ENCODE measurements at regions not wholly inside any gene's neighbourhood (a gene's known extent, or its start where the extent isn't known, plus 50 kb on each side); places are given as distances from the start of the nearest gene placed in this dataset.

DNA sequence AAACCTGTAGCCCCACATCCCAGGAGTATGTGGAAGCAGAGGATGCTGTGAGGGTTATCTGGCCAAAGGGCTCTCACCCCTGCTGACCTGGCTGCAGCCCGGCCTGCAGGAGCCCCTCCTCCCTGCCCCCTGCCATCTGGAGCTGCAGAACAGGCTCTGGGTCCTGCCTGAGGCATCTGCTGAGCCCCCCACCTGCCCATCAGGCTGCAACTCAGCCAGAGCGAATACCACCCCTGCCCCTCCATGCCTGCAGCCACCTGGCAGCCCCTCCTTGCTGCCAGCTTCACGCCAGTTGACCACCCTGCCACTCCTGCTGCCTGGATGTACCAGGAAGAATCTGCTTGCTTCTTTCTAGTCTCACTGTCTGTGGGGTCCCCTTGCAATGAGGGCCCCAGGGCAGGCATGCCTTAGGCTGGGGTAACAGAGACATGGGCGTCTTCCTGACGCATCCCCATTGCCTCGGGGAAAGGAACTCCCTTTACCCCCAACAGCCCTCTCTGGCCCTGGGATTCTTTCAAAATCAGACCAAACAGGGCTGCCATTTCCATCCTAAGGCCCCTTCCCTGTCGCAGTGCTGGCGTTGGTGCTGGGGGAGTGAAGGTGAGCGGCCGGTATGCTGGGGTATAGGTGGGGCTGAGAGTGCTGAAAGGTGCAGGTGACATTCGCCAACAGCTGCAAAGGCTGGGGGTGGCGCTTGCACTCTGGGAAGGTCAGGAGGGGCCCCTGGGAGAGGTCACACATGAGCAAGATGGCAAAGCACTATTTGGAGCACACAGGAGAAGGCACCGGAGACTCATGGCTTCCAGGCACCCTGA lies 1334.6 kb downstream of the TBC1D22A start:
- TF ChIP-seq, protein P1, sequence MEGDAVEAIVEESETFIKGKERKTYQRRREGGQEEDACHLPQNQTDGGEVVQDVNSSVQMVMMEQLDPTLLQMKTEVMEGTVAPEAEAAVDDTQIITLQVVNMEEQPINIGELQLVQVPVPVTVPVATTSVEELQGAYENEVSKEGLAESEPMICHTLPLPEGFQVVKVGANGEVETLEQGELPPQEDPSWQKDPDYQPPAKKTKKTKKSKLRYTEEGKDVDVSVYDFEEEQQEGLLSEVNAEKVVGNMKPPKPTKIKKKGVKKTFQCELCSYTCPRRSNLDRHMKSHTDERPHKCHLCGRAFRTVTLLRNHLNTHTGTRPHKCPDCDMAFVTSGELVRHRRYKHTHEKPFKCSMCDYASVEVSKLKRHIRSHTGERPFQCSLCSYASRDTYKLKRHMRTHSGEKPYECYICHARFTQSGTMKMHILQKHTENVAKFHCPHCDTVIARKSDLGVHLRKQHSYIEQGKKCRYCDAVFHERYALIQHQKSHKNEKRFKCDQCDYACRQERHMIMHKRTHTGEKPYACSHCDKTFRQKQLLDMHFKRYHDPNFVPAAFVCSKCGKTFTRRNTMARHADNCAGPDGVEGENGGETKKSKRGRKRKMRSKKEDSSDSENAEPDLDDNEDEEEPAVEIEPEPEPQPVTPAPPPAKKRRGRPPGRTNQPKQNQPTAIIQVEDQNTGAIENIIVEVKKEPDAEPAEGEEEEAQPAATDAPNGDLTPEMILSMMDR (IDR thresholded peaks at IDR 0.05), result no peak
- ATAC-seq (ENCODE audit: low FRiP score), result no peak
- no peak for DNase-seq (ENCODE audit: low spot score)

DNA sequence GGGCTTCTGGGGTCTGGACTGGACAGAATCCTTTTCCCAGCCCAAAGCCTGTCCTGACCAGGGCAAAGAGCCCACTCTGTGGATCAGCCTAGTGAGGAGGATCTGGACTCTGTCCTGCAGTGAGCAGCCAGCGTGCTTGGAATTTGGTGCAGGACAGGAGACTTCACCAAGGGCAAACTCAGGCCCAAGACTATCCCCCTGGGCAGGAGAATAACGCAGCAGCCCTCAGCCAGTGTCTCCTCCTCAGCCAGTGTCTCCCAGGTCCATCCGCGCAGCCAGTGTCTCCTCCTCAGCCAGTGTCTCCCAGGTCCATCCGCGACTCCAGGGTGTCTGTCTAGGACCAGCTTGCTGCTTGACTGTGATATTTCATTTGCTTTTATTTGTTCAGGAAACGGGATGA lies 1334.0 kb downstream of the TBC1D22A start:
- ATAC-seq (ENCODE audit: low FRiP score) (no peak), DNase-seq (ENCODE audit: low spot score) (no peak)
- TF ChIP-seq, protein P1 (IDR thresholded peaks at IDR 0.05), result no peak

DNA sequence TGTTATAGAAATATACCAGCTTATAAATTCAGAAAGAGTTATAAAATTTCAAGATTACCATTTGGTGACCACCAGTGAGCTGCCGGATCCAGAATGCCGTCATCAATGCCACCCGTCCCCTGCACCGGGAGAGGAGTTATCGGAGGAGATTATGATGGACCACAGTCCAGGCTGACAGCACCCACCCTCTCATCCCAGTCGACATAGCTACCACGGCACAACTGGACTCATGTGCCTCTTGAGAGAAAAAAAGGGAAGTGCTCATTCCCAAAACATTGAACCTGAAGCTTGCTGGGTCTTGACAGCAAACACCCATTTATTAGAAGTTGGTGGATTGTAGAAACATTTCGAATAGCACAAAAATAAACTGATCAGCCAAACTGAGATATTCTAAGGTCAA lies 1331.5 kb downstream of the TBC1D22A start:
- DNase-seq (ENCODE audit: low spot score), result no peak
- TF ChIP-seq, protein P1 (IDR thresholded peaks at IDR 0.05), result no peak
- no peak for ATAC-seq (ENCODE audit: low FRiP score)

DNA sequence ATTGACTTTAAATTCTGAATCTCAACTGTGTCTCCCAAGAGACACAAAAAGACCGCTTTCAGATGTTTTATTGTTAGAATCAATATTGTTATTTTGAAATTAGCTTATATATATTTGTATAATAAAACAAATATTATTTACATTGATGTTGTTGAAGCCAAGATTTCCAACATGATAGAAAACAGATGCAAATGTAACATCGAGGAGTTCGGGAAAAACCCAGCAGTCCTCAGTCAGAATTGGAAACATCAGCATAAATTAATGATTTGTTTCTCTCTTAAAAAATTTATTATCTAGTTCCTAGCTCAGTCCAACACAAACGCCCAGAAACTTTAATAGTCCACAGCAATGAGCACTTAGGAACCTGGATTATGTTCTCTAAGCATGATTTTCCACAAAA lies 1330.4 kb downstream of the TBC1D22A start:
- TF ChIP-seq, protein P1 (IDR thresholded peaks at IDR 0.05), result no peak
- no peak for ATAC-seq (ENCODE audit: low FRiP score)

DNA sequence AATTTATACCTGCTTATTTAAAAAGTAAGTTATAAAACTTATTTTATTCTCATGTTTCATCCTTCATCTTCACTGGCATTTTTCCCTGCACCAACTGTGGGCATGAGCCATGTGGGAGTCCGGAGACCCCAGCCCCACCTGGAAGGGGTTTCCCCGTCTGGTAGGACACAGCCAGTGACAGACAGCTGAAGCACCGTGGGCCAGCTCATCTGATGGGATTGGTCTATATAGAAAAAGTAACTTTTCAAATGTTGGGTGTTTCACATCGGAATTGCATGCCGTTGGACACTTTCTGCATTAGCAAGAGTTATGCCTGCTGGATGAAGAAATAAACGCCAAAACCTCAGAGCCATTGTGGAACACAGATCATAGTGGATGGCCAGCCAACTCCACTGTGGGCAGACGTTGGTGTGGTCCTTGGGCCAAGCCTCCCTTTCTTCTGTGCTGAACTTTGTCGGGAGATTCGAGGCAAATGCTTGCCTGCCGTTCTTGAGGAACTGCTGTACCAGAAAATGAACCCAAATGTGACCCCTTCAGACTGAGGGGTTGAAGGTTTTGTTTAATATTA lies 1329.3 kb downstream of the TBC1D22A start:
- no peak for DNase-seq (ENCODE audit: low spot score)
- TF ChIP-seq, protein P1 (IDR thresholded peaks at IDR 0.05), result no peak
- no peak for ATAC-seq (ENCODE audit: low FRiP score)

More for the DNA sequence above, 1330.4 kb downstream of the TBC1D22A start:
- DNase-seq (ENCODE audit: low spot score), result no peak

DNA sequence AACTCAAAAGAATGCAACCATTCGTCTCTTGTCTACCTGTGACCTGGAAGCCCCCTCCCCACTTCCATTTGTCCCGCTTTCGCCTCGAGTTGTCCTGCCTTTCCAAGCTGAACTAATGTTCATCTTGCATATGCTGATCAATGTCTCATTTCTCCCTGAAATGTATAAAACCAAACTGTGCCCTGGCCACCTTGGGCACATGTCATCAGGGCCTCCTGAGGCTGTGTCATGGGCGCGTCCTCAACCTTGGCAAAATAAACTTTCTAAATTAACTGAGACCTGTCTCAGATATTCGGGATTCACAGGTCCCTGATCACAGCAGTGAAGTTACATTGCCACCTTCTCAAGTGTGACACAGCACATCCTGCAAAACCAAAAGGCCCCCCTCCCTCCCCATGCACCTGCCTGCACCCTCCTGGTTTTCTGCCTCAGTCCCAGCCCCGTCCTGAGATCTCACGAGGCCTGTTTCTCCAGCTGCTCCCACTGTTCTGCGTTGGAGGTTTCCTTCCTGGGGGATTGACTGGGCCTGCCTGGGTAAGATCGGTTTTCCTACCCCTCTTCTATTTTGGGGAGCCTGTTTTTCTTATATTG lies 1328.7 kb downstream of the TBC1D22A start:
- TF ChIP-seq, protein P1 (IDR thresholded peaks at IDR 0.05), result no peak
- ATAC-seq (ENCODE audit: low FRiP score) (no peak), DNase-seq (ENCODE audit: low spot score) (no peak)

Data from omental fat pad (tissue), 3 donors.